Activated CD4-positive, alpha-beta T cell treated with anti-CD3 and anti-CD28 coated beads, Interleukin-2, amount 50 U/mL, for 24 hours (primary cell): ENCODE measurements at regions not wholly inside any gene's neighbourhood (a gene's known extent, or its start where the extent isn't known, plus 50 kb on each side); places are given as distances from the start of the nearest gene placed in this dataset.

ENCODE experiments used
- DNase-seq, 2 donors: peaks; one replicate each; pipeline ENCODE4 v3.0.0-alpha.2; 2020; ENCODE audit warnings: low read depth in 1 of 2, low spot score in 1 of 2

DNA sequence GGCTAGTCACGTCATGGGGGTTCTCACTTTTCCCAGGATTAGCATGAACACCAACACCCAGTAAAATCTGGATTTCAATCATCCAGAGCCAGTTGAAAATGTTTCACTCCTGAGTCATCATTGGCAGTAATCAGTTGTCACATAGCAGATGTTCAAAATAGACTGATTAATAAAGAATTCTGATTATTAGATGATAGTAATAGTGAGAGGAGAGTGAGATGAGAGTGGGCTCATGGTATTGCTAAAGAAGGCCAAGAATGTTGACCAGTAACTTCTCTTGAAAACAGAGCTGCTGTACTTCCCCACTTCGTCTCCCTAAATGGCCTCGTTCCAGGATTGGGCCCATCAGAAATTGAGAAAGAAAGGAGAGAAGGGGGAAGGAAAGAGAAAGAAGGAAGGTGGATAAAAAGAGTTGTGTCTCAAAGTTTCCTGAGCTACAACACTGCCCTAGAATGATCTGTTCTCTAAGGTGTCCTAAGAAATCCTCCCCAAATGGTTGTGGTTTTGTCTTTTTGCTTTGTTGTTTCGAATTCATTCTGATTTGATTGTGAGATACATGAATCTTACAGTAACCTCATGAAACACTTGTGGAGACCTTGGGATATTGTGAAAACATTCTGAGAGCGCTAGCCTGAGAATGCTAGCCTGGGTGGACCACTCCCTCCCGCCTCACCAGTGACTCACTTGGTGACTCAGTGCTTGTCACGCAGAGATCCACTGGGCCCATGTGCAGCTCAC, 502.2 kb upstream of the JARID2 start:
- DNase-seq, result peak; percentile 57 to 86

DNA sequence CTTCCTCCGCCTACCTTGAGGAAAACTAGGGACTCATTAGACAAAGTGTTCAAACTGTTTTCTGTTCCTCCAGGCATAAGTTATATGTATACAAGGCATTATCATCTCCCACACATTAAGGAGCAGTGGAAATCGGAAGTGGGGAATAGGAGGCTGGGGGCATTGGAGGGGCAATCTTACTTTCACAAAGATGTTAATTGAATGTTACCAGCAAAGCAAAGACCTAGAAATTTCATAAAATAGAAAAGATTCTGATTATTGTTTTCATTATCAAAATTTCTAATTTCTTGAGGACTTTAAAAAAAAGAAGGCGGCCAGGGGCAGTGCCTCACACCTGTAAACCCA, 501.7 kb upstream of the JARID2 start:
- no peak for DNase-seq

DNA sequence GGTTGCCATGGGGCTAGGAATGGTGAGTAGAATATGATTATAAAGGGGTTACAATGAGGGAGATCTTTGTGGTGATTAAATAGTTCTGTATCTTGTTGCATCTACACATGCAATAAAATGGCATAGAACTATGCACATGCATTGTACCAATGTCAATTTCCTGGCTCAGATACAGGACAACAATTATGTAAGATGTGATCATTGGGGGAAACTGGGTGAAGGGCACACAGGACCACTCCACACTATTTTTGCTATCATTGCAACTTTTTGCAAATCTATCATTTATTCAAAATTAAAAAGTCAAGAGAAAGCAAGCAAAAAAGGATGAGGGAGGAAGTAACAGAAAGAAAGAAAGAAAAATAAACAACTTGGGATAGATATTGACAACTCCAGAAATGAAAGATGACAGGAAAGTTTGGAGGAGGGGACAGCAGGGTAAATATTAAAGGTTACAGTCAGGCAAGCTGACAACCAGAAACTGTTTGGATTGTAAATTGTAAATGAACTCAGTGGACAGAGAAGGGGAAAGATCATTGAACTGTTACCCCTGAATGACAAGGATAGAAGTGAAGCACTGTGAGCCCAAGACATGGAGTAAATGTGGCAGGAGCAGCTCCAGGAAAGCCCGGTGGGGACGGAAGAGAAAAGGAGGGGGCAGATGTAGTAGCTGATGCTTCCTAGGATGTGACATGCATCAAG, 499.6 kb upstream of the JARID2 start:
- no peak for DNase-seq

DNA sequence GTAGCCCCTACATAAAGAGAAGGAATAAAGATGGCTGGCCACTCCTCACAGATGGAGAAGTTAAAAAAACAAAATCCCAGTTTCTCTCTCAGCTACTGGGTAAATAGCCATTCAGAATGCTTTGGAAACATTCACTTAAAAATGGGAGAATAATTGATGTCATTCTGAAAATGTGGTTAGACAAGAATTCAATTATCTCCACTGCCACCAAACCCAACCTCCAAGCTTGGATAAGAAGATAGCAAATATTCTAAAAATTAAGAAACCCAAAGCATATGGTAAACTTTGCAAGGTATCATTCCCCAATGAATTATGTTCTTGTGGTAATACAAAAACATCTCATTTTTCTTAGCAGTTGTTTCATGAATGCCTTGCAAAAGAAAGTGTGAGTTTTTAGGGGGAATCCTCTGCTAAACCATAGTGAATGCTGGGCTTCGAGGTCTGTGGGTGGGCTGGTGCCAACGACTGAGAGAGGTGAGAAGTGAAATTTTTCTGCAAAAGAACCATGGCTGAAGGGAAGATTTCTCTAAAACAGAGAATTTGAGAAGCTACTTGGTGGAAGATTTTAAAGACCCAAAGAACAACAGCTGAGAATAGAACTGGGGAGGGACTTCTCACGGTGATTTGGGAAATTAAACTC, 497.9 kb upstream of the JARID2 start:
- peak in 1 of 2 donors; percentile 33 for DNase-seq

DNA sequence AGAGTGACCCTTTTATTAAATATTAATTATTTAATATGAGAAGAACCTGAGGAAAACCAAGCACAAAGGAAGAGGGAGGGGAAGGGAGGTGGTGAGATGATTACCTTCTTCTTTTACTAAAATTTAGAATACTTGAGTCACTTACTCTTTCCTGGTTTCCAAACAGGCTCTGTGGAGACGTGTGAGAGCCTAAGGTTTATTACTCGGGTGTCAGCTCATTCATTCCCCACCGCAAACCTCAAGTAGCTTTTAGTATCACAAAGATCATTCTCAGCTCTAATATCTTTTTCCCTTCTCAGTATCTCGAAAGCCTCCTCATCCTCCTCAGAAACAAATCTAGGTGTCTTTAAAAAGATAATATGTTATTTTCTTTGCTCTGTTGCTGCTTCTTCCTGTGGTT, 497.2 kb upstream of the JARID2 start:
- DNase-seq, result peak in 1 of 2 donors; percentile 26

DNA sequence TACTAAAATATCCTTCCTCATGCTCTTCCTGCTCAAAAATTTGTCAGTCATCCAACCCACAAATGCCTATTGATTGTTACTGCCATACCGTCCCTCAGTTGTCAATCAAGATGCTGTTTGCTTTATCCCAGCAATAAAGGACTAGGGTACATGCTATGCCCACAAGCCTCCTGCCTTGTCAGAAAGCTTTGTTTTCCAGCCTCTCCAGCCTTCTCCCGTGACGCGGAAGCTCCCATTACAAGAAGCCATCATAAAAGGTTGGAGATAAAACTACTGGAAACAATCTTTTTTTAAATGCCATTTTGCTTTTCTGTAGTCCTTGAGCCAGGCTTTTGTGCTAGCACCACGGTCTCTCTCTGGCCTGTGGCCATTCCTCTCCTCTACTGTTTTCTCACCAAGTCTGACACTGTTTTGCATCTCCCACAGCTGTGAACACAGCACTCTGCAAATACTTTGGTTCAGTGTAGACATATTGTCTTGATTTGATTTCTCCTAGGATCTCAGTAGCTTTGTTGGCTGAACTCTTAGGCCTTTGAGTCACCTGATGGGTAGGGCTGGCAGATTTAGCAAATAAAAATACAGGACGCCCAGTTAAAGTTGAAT, 495.7 kb upstream of the JARID2 start:
- no peak for DNase-seq

DNA sequence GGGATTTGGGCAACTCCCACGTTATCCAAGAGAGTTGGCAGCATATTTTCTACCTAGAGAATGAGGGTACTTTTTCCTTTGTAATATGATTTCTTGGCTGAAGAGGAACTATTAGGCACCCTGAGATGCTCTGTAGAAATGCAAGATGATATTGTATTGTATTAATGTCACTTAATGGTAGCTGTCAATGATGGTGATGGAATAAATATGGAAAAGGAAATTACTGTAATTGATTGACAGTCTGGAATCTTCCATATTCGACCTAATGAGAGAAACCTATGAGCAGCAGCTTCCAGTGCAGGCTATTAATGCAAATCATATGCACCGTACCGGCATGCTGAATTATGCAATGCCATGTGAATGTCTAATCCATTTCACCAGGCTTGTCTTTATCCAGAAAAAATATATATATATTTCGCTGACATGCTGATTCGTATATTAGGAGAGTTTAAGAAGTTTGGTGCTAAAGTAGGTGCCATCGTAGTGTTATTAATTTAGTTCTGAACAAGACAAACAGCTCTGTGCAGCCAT, 494.2 kb upstream of the JARID2 start:
- DNase-seq, result no peak

DNA sequence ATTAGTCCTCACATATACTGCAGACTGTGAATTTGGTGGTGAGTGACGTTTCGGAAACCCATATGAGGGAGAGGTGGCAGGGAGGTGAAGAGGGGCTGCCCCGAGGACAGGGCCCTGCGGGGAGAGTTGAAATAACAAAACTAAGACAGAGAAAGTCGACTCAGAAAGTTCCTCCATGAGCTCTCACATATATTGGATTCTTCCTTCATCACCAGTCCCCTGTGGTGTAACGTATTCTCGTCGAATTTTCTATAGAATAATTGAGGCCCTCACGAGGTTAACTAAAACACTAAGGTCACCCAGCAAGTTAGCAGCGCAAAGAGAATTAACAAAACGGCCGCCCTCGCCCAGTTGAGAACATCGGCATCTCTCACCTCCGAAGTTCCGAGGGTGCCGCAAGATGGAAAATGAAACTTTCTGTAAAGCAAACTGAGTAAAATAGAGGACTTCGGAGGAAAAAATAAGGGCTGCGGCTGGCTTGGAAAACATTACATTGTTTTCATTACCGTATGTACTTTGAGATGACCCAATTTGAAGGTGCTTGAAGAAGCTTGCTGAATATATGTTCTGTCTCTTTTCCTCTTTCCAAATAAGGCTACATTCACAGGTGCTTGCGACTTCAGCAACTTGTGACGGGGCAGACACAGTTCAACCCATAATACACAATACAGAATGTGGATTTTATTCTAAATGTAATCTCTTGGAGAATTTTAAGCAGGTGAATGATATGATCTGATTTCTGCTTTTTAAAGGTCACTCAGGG, 490.9 kb upstream of the JARID2 start:
- peak in 1 of 2 donors; percentile 42 for DNase-seq

DNA sequence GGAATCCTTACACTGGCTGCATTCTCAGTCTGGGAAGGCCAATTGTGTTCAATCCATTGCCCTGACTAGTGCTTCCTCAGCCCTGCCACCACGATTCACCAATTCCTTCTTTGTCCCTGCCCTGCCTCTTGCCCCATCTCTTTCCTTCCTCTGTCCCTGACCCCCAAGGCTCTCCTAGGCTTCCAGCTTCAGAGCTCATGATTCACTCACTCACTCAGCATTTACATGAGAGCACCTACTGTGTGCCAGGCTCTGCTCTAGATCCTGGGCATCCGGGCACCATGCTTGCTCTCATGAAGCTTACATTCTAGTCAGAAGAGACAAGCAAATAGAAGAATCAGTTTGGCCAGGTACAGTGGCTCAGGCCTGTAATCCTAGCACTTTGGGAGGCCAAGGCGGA, 489.5 kb upstream of the JARID2 start:
- no peak for DNase-seq

DNA sequence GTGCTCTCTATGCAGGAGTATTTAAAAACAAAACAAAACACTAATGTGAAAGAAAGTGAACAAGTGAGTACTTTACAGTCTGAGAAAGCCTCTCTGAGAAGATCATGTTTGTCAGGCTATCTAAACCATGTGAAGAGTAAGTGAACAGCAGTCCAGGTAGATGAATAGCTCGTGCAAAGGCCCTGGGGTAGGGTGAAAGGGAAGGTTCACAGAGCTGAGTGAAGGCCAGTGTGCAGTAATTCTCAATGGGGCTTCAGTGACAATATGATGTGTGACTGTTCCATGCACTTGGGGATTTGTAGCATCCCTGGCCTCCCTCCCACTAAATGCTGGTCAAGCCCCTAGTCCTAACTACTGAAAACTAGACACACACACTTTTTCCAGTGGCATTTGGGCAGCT, 488.9 kb upstream of the JARID2 start:
- DNase-seq, result no peak

DNA sequence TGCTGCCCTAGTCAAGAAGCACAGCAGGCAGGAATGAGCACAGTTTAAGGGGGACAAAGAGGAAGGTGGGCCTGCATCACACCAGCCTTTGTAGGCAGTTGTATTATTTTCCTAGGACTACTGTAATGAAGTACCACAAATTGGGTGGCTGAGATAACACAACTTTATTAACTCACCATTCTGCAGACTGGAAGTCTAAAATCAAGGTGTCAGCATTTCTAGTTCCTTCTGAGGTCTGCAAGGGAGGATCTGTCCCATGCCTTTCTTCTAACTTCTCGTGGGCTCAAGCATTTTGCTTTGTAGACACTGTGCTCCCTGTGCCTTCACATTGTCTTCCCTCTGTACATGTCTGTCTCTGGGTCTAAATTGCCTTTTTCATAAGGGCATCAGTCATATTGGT, 488.5 kb upstream of the JARID2 start:
- no peak for DNase-seq

DNA sequence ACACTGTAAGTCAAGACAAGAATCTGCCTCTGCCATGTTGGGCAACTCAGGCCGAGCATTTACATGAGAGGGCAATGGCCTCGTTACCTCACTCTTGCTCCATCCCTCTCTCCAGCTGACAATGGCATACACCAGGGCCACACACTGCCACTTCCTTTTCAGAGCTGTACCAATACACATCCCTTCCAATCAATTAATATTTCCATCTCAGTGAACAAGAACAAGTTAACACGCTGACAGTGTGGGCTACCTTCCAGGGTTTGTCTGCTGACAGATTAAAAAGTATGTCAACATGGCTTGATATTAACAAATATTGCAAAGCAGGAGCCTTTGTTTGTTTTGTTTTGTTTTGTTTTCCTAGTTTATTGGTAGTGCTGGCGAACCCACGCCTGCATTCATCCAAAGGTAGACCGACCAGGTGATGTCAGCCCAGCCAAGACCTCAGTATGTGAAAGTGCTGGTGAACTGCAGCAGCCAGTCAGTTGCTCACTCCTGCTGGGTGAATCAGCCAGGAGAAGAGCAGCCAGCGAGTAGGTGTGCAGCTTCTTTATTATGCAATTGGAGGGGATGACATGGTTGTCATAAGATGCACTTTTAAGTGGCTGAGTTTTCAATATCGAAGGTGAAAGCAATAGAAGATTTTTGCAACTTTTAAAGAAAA, 487.3 kb upstream of the JARID2 start:
- DNase-seq, result no peak

DNA sequence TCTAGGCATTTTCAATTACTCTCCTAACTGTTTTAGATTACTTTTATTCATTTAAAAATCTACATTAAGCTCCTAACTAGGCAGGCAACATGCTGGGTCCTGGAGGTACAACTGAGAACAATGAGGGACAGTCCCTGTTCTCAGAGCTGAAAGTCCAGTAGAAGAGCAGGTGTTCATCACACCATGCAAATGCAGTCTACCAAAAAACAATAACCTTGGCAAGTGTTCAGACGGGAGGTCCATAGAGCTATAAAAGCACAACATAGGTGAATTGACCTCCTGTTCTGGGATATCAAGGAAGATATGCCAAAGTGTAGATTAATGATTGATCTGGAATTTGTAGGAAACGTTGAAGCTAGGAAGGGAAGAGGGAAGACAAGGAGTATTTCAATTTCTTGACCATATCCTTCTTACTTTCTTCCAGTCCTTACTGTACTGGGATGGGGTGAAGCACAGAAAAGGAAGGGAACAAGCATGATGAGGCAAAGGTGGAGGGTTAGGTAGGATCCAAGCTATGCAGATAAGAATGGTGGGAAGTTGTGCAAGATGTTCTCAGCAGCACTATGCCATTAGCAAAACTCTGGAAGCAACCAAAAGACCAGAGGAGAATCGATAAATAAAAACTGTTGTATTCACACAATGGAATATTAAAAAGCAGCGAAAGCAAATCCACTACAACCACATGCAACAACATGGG, 485.7 kb upstream of the JARID2 start:
- DNase-seq, result no peak

DNA sequence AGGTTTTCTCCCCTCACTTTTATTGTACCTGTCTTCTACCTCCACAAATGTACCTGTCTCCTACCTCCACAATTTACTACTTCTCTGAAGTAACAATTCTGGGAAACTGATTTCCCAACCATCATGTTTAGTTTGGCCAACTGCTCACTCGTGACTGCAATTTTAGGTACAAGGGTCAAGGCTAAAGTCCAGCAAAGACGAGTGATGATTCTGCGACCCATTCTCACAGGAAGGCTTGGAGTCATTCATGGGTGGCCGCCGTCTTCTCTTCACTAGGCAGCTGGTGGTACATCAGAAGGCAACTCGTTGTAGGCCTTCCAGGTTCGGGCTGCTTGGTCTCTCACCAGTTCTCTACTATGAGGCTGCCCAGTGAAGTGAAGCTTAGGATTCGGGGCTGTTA, 483.8 kb upstream of the JARID2 start:
- no peak for DNase-seq

DNA sequence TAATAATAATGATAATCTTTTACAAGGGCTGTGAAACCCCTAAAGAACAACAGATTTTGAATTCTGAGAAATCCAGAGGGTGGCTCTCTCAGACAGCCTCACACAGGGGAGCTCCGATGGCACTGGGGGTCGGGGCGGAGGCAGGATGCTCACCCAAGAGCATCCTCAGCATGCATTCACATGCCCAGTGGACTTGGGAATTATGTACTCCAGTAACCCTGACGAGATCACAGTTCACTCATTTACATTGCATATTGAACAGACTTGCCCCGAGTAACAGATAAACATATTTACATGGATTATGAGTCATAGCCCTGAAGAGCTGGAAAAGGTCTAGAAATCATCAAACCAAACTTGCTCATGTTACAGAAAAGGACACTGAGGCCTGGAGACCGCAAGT, 482.7 kb upstream of the JARID2 start:
- DNase-seq, result no peak

DNA sequence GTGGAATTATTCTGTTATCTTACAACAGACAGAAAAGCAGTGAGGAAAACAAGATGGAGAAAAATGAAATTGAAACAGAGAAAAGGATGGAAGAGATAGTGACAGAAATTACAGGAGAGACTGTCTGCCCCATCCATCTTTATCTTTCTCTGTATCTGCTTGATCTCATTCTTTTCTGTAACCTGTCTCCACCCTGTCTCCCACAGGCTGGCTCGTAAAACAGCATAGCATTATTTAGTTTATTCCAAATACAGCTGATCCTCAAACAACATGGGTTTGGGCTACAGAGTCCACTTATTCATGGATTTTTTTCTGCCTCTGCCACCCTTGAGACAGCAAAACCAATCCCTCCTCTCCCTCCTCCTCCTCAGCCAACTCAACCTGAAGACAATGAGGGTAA, 482.3 kb upstream of the JARID2 start:
- DNase-seq, result no peak

DNA sequence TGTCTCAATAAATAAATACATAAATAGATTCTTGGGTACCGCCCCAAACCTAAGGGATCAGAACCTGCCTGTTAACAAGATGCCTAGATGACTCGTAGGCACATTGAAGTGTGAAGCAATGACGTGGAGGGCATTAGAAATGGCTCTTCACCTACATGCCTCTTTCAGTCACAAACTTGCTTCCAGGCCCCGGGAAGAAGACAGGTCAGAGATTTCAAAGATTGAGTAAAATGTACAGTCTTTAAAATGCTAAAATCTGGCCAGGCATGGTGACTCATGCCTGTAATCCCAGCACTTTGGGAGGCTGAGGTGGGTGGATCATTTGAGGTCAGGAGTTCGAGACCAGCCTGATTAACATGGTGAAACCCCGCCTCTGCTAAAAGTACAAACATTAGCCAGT, 480.8 kb upstream of the JARID2 start:
- DNase-seq, result no peak

DNA sequence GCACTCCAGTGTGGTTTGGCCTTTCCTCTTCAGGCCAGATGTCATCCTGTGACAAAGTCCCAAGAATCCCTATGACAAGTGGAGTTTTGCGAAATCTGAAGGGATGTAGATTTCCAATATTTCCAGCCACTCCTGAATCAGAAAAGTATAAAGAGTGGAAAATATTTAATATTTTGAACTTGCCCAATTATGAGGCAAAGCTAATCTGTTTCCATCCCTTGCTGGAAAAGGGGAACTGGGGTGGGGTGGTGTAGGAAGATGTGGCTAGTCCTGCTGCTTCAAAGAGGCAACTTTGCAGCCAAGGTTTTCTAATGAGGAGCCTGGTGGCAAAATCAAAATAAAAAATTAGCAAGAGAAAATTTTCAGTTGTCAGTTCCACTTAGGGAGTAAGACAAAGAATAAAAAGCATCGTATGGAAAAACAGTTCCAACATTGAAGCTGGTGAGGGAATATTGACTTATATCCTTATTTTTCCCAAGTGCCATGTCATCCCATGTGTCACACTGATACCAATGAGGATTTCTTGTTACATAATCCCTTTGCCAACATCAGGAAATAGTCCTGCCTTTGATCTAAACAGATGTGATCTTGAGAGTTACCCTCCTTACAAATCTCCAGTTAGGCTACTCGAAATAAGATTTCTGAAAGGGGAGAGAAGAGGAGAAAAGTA, 480.0 kb upstream of the JARID2 start:
- no peak for DNase-seq

DNA sequence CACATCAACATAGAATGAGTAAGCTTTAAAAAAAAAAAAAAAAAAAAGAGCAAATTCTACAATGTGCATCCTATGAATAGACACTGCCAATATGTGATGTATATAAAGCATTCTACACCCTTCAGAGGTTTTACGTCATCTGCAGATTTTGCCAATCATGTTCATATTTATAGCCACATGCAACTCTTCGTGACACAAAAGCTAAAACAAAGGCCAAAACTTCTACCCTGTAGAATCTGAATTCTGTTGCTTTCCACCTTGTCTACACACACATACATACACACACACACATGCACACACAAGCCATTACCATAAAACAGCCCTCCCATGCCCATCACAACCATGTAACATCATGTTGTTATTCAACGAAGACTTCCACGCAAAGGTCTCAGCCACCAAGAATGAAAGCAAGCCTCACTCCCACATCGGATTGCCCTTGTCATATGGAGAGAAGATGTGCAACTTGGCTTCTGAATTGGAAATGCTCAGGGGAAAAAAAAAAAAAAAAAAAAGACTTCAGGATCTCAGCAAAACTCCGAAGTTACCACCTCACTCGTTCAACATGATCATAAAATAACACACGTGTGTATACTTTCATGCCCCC, 479.4 kb upstream of the JARID2 start:
- DNase-seq, result no peak
